CD4-positive, alpha-beta T cell (primary cell): ENCODE measurements at regions not wholly inside any gene's neighbourhood (a gene's known extent, or its start where the extent isn't known, plus 50 kb on each side); places are given as distances from the start of the nearest gene placed in this dataset.

Source experiments
- ATAC-seq: fragments of 200-7000 bp; cut with Tn5 transposase; one replicate; pipeline ENCODE4 v1.10.0; 2022; ENCODE audit warnings: mild to moderate bottlenecking; ENCODE audit not compliant: poor library complexity
- CTCF ChIA-PET: fragments of 350-600 bp; sonication (Branson Sonifier 250); formaldehyde crosslinking; loops from one replicate; lab custom pipeline; 2021; ENCODE audit warnings: antibody characterized with exemption, inconsistent platforms; lab: Charles Lee
- POLR2A ChIA-PET: fragments of 350-600 bp; sonication (Branson Sonifier 250); formaldehyde crosslinking; loops from one replicate; lab custom pipeline; 2021; ENCODE audit warnings: antibody characterized with exemption, inconsistent platforms; lab: Charles Lee
- DNase-seq, 14 experiments: peaks; one replicate each; pipeline ENCODE4 v3.0.0-alpha.2; 2013 to 2020; ENCODE audit warnings: mixed read lengths in 2 of 14
- H3K27ac ChIP-seq, 2 donors: one replicate each; pipeline versions ENCODE4 v1.5.1 to v1.7.0; 2013; ENCODE audit warnings: low read length in 2 of 2, low read depth in 1 of 2, mild to moderate bottlenecking in 1 of 2
- H3K27me3 ChIP-seq, 2 experiments: 1 replicate in 1 of 2; 2 replicates in 1 of 2; pipeline versions ENCODE4 v1.6.1 to v1.7.0; 2013; ENCODE audit warnings: low read length in 2 of 2, control low read depth in 1 of 2, mild to moderate bottlenecking in 1 of 2, moderate library complexity in 1 of 2; ENCODE audit not compliant: insufficient read depth in 2 of 2, control insufficient read depth in 1 of 2
- H3K36me3 ChIP-seq: one replicate; pipeline ENCODE4 v1.6.1; 2013; ENCODE audit warnings: low read length, control low read depth; ENCODE audit not compliant: insufficient read depth
- H3K4me1 ChIP-seq: one replicate; pipeline ENCODE4 v1.6.1; 2013; ENCODE audit warnings: low read length, control low read depth; ENCODE audit not compliant: insufficient read depth
- H3K4me3 ChIP-seq: one replicate; pipeline ENCODE4 v1.5.1; 2013; ENCODE audit warnings: mild to moderate bottlenecking, low read length, moderate library complexity
- H3K9me3 ChIP-seq, 2 experiments: 1 replicate in 1 of 2; 2 replicates in 1 of 2; pipeline versions ENCODE4 v1.6.1 to v1.7.0; 2013; ENCODE audit warnings: low read length in 2 of 2, mild to moderate bottlenecking in 2 of 2, control low read depth in 1 of 2, moderate library complexity in 1 of 2; ENCODE audit not compliant: control insufficient read depth in 1 of 2, insufficient read depth in 1 of 2
- H3K27ac Mint-ChIP-seq: one replicate; pipeline ENCODE4 v1.8.0; 2020; ENCODE audit warnings: mixed read lengths
- H3K27me3 Mint-ChIP-seq: one replicate; pipeline ENCODE4 v1.8.0; 2021; ENCODE audit warnings: mixed read lengths
- H3K36me3 Mint-ChIP-seq: one replicate; pipeline ENCODE4 v1.8.0; 2021; ENCODE audit warnings: low read depth, mixed read lengths
- H3K4me1 Mint-ChIP-seq: one replicate; pipeline ENCODE4 v1.8.0; 2021; ENCODE audit warnings: low read depth, mixed read lengths
- H3K4me3 Mint-ChIP-seq: one replicate; pipeline ENCODE4 v1.8.0; 2020; ENCODE audit warnings: mild to moderate bottlenecking, mixed read lengths
- H3K9me3 Mint-ChIP-seq: one replicate; pipeline ENCODE4 v1.8.0; 2020; ENCODE audit warnings: mixed read lengths
- intact Hi-C, 2 experiments: fragments of 100-400 bp; cut with DNase I in 1 of 2; cut with micrococcal nuclease in 1 of 2; formaldehyde crosslinking; loops; one replicate each; pipeline versions ENCODE4 v1.15.1 to v1.9.0; 2023 to 2025; cut with DNase I, micrococcal nuclease
- TF ChIP-seq, protein P1 (sequence below): fragments of 200-600 bp; IDR thresholded peaks from one replicate; pipeline ENCODE4 v1.8.0; 2022; ENCODE audit warnings: antibody characterized with exemption, mild to moderate bottlenecking

DNA sequence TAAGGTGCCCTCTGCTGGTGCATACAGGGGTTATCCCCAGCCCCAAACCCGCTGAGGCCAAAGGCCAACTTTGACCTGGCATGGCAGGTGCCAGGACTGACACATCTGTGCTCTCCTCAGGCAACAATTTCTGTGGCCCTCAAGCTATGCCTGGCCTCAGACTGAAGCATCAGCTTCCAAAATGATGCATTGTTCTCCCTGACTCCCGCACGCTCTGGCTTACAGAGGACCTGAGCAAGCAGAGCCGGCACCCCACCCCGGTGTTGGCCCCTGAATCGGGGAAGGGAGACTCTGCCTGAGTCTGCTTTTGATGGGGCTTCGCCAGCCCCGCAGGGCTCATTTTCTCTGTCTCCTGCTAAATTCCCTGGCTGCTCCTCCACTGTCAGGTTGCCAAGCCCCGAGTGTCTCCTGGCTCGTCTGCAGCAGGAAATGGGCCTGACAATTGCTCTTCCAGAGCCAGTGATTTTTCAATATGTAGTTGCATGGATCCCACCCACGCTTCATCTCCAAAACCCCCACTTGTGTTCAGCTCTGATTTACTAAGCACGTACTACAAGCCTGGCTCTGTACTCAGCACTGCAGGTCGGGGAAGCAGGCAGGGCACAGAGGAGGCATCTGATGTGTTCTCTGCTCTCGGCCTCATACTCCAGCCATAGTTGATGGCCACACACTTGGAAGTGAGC, 126.1 kb downstream of the SLC38A6 start:
- ATAC-seq, result no peak
- DNase-seq, result no peak
- TF ChIP-seq, protein P1, sequence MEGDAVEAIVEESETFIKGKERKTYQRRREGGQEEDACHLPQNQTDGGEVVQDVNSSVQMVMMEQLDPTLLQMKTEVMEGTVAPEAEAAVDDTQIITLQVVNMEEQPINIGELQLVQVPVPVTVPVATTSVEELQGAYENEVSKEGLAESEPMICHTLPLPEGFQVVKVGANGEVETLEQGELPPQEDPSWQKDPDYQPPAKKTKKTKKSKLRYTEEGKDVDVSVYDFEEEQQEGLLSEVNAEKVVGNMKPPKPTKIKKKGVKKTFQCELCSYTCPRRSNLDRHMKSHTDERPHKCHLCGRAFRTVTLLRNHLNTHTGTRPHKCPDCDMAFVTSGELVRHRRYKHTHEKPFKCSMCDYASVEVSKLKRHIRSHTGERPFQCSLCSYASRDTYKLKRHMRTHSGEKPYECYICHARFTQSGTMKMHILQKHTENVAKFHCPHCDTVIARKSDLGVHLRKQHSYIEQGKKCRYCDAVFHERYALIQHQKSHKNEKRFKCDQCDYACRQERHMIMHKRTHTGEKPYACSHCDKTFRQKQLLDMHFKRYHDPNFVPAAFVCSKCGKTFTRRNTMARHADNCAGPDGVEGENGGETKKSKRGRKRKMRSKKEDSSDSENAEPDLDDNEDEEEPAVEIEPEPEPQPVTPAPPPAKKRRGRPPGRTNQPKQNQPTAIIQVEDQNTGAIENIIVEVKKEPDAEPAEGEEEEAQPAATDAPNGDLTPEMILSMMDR, result no peak
- Mint-ChIP-seq H3K36me3 (no peaks in the 10 kb centered on the region), H3K4me1 (no peaks in the 10 kb centered on the region), H3K4me3 (no peak overlapping the region), H3K27ac (no peak overlapping the region), H3K9me3 (no peaks in the 10 kb centered on the region), H3K27me3 (peaks cover 11% of the 10 kb centered on the region)
- H3K4me1 ChIP-seq, result peaks cover 4% of the 10 kb centered on the region
- H3K4me3 ChIP-seq, result no peak overlapping the region
- H3K36me3 ChIP-seq, result no peaks in the 10 kb centered on the region
- H3K27me3 ChIP-seq, result peaks cover 0 to 4% of the 10 kb centered on the region in 2 experiments
- ChIA-PET CTCF (no interaction called here), POLR2A (no interaction called here)
- peaks cover 0 to 9% of the 10 kb centered on the region in 2 experiments for H3K9me3 ChIP-seq
- H3K27ac ChIP-seq, result no peak overlapping the region
- intact Hi-C loops, result no loop called here

DNA sequence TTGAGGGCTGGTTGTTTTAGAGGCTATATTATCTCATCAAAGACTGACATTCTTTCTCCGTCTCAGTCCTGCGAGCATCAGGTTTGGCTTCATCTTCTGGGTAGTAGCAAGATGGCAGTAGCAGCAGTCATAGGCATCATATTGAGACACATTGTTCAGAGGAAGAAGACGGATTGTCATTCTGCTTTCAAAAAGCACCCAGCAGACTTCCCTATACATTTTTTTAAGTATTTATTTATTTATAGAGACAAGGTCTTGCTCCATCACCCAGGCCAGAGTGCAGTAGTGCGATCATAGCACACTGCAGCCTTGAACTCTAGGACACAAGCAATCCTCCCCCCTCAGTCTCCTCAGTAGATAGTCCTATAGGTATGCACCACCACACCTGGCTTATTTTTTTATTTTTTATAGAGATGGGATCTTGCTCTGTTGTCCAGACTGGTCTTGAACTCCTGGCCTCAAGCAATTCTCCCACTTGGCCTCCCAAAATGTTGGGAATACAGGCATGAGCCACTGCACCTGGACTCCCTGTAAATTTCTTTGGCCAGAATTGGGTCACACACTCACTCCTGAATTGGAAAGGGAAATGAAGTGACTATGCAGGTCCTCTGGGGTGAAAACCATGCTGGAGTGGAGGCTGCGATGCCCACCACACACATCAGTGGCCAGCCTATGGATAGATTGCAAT, 125.4 kb downstream of the SLC38A6 start:
- POLR2A ChIA-PET, result no interaction called here
- Mint-ChIP-seq H3K4me3 (no peak overlapping the region), H3K27ac (no peak overlapping the region)

DNA sequence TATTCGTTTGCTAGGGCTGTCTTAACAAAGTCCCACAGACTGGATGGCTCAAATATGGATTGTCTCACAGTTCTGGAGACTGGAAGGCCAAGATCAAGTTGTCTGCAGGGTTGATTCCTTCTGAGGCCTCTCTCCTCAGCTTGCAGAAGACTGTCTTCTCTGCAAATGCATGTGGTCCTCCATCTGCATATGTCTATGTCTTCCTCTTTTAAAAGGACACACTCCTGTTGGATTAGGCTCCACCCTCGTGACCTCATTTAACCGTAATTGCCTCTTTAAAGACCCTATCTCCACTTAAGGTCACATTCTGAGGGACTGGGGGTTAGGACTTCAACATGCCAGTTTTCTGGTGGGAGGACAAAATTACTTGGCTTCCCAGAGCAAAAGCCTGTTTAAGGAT, 123.3 kb downstream of the SLC38A6 start:
- CTCF ChIA-PET, result no interaction called here

More for the DNA sequence above, 125.4 kb downstream of the SLC38A6 start:
- no peaks in the 10 kb centered on the region for H3K9me3 Mint-ChIP-seq
- H3K4me3 ChIP-seq, result no peak overlapping the region
- H3K27me3 ChIP-seq, result peaks cover 0 to 2% of the 10 kb centered on the region in 2 experiments
- DNase-seq, result no peak
- ATAC-seq, result no peak
- CTCF ChIA-PET, result no interaction called here
- intact Hi-C loops, result no loop called here
- H3K9me3 ChIP-seq, result peaks cover 0 to 4% of the 10 kb centered on the region in 2 experiments
- no peak overlapping the region for H3K27ac ChIP-seq
- H3K4me1 ChIP-seq, result peaks cover 4% of the 10 kb centered on the region
- H3K4me1 Mint-ChIP-seq, result no peaks in the 10 kb centered on the region
- H3K27me3 Mint-ChIP-seq, result peaks cover 11% of the 10 kb centered on the region
- TF ChIP-seq, protein P1, result no peak
- H3K36me3 ChIP-seq, result no peaks in the 10 kb centered on the region
- no peaks in the 10 kb centered on the region for H3K36me3 Mint-ChIP-seq

More for the DNA sequence above, 123.3 kb downstream of the SLC38A6 start:
- Mint-ChIP-seq H3K36me3 (peaks cover 5% of the 10 kb centered on the region), H3K4me3 (no peak overlapping the region), H3K4me1 (no peaks in the 10 kb centered on the region), H3K9me3 (no peaks in the 10 kb centered on the region), H3K27me3 (no peaks in the 10 kb centered on the region), H3K27ac (no peak overlapping the region)
- POLR2A ChIA-PET, result no interaction called here
- intact Hi-C loops, result no loop called here
- peaks cover 4% of the 10 kb centered on the region for H3K4me1 ChIP-seq
- DNase-seq (no peak), ATAC-seq (no peak)
- H3K9me3 ChIP-seq, result no peaks in the 10 kb centered on the region
- H3K4me3 ChIP-seq, result no peak overlapping the region
- H3K27ac ChIP-seq, result no peak overlapping the region
- no peaks in the 10 kb centered on the region for H3K36me3 ChIP-seq
- TF ChIP-seq, protein P1, result no peak
- no peaks in the 10 kb centered on the region for H3K27me3 ChIP-seq
